HG03175 (cell line): ENCODE measurements at regions not wholly inside any gene's neighbourhood (a gene's known extent, or its start where the extent isn't known, plus 50 kb on each side); places are given as distances from the start of the nearest gene placed in this dataset.
"Not testable (repeated sequence)": the region's sequence is repeated elsewhere in the genome, so short reads cannot be mapped to it uniquely, and the experiment has no call there.

ENCODE experiments used
- ATAC-seq: cut with Tn5 transposase; IDR thresholded peaks from one replicate; pipeline ENCODE4 v1.9.1; 2021; ENCODE audit warnings: mild to moderate bottlenecking, moderate library complexity; ENCODE audit not compliant: unreplicated experiment

GRCh38 chr1:78291872-78292271 lies 198.9 kb upstream of the PTGFR start:
- no peak for ATAC-seq

GRCh38 chr1:78292361-78292760 lies 198.4 kb upstream of the PTGFR start:
- no peak for ATAC-seq

GRCh38 chr1:78297836-78298235 lies 192.9 kb upstream of the PTGFR start:
- no peak for ATAC-seq

- ATAC-seq, result no peak
Observed at GRCh38 chr1:78298349-78298748, 192.4 kb upstream of the PTGFR start.

GRCh38 chr1:78301141-78301540 lies 189.6 kb upstream of the PTGFR start:
- no peak for ATAC-seq

- no peak for ATAC-seq
Observed at GRCh38 chr1:78303620-78304019, 187.2 kb upstream of the PTGFR start.

- no peak for ATAC-seq
Observed at GRCh38 chr1:78304341-78304740, 186.4 kb upstream of the PTGFR start.

- no peak for ATAC-seq
Observed at GRCh38 chr1:78304761-78305160, 186.0 kb upstream of the PTGFR start.

- ATAC-seq, result not testable (repeated sequence)
Observed at GRCh38 chr1:78310261-78310660, 180.5 kb upstream of the PTGFR start.

GRCh38 chr1:78318011-78318410 lies 172.8 kb upstream of the PTGFR start:
- no peak for ATAC-seq

GRCh38 chr1:78319603-78320002 lies 171.2 kb upstream of the PTGFR start:
- no peak for ATAC-seq

- no peak for ATAC-seq
Observed at GRCh38 chr1:78322928-78323680, 167.7 kb upstream of the PTGFR start.

- ATAC-seq, result no peak
Observed at GRCh38 chr1:78325293-78325692, 165.5 kb upstream of the PTGFR start.

GRCh38 chr1:78329475-78329874 lies 161.3 kb upstream of the PTGFR start:
- ATAC-seq, result no peak

GRCh38 chr1:78331799-78332198 lies 159.0 kb upstream of the PTGFR start:
- no peak for ATAC-seq

GRCh38 chr1:78333502-78333901 lies 157.3 kb upstream of the PTGFR start:
- ATAC-seq, result peak; percentile 94

GRCh38 chr1:78334114-78334513 lies 156.7 kb upstream of the PTGFR start:
- no peak for ATAC-seq

GRCh38 chr1:78334952-78335351 lies 155.8 kb upstream of the PTGFR start:
- ATAC-seq, result no peak

- ATAC-seq, result not testable (repeated sequence)
Observed at GRCh38 chr1:78336751-78337150, 154.0 kb upstream of the PTGFR start.

- no peak for ATAC-seq
Observed at GRCh38 chr1:78339490-78339889, 151.3 kb upstream of the PTGFR start.

GRCh38 chr1:78340006-78340405 lies 150.8 kb upstream of the PTGFR start:
- ATAC-seq, result no peak

- no peak for ATAC-seq
Observed at GRCh38 chr1:78348496-78349284, 142.1 kb upstream of the PTGFR start.
